Stimulated activated naive B cell treated with anti-CD40 and anti-IgM and Interleukin-4, amounts not matched to agents 10 μg/mL and 1 μg/mL and 100 μg/mL, for 72 hours (primary cell): ENCODE measurements at regions not wholly inside any gene's neighbourhood (a gene's known extent, or its start where the extent isn't known, plus 50 kb on each side); places are given as distances from the start of the nearest gene placed in this dataset.

Experiments
- ATAC-seq, 2 donors: fragments of 150-1000 bp; cut with Tn5 transposase; replicated peaks; 2 replicates each; pipeline ENCODE4 v1.10.0; 2021; ENCODE audit warnings: moderate library complexity in 1 of 2
- DNase-seq: peaks from one replicate; pipeline ENCODE4 v3.0.0; 2021
- H3K27ac Mint-ChIP-seq: one replicate; pipeline ENCODE4 v1.8.0; 2022; ENCODE audit warnings: mild to moderate bottlenecking, mixed read lengths
- H3K27me3 Mint-ChIP-seq, 2 donors: one replicate each; pipeline ENCODE4 v1.8.0; 2022; ENCODE audit warnings: mixed read lengths in 2 of 2
- H3K36me3 Mint-ChIP-seq, 2 donors: one replicate each; pipeline ENCODE4 v1.8.0; 2022; ENCODE audit warnings: mixed read lengths in 2 of 2, mild to moderate bottlenecking in 1 of 2
- H3K4me1 Mint-ChIP-seq, 2 donors: one replicate each; pipeline ENCODE4 v1.8.0; 2022; ENCODE audit warnings: mixed read lengths in 2 of 2, mild to moderate bottlenecking in 1 of 2
- H3K4me3 Mint-ChIP-seq, 2 donors: one replicate each; pipeline ENCODE4 v1.8.0; 2022; ENCODE audit warnings: mild to moderate bottlenecking in 2 of 2, mixed read lengths in 2 of 2, moderate library complexity in 1 of 2
- H3K9me3 Mint-ChIP-seq, 2 donors: one replicate each; pipeline ENCODE4 v1.8.0; 2022; ENCODE audit warnings: mixed read lengths in 2 of 2, mild to moderate bottlenecking in 1 of 2

DNA sequence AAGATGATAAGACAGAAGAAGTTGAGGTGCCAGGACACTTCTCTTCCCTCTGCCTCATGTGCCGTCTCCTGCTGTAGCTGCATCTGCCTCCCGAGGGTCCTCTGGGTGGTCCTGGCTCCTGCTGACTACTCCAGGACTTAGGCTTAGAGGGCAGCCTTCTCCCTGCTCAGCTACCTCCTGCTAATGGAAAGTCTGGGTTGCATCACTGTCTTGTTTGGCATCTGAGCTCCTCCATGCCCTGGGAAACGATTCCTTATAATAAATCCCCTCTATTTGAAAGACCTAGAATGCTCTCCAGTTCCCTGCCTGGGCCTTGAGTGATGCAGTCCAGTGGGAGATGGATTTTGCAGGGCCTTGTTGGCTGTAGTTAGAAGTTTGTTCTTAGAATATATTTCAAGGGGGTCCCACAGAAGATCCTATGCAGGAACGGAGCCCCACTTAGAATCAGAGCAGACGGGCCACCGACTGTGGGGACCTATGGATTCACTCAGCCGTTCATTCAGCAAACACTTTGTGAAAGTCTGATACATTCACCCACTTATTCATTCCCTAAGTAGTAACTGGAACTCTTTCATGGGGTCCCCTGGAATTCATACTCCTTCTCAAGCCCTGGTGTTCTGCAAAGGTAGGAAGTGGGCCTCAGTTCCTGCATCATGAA is 269.8 kb upstream of the HDAC4 start:
- Mint-ChIP-seq H3K4me3 (no peak overlapping the region), H3K27me3 (no peaks in the 10 kb centered on the region), H3K9me3 (no peaks in the 10 kb centered on the region), H3K4me1 (no peaks in the 10 kb centered on the region), H3K36me3 (no peaks in the 10 kb centered on the region), H3K27ac (no peak overlapping the region)
- DNase-seq (no peak), ATAC-seq (no peak)

DNA sequence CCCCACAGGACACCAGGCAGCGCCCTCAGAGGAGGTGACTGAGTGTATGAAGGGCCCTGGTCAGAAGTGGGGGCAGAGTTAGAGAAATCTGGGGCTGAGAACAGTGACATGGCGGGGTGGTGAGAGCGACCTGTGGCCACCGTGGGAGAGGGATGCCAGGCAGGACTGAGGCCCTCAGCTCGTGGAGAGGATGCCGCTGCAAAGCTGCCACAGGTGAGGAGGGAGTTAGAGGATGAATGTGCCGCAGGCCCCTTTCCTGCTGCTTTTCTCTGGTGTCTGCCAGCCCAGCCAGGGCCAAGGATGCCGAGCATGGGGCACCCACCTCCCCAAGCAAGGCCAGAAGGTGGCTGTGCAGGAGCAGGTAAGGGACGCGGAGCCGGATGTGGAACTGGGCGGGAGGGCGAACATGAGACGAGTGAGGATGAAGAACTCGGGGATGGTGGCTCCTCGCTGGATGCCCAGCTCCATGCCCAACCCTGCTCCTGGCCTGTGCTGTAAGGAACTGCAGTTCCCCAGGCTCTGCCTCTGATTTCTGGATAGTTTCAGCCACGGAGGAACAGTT is 269.2 kb upstream of the HDAC4 start:
- Mint-ChIP-seq H3K9me3 (no peaks in the 10 kb centered on the region), H3K4me3 (no peak overlapping the region), H3K27ac (no peak overlapping the region), H3K36me3 (no peaks in the 10 kb centered on the region), H3K4me1 (no peaks in the 10 kb centered on the region), H3K27me3 (no peaks in the 10 kb centered on the region)
- no peak for DNase-seq
- no peak for ATAC-seq

DNA sequence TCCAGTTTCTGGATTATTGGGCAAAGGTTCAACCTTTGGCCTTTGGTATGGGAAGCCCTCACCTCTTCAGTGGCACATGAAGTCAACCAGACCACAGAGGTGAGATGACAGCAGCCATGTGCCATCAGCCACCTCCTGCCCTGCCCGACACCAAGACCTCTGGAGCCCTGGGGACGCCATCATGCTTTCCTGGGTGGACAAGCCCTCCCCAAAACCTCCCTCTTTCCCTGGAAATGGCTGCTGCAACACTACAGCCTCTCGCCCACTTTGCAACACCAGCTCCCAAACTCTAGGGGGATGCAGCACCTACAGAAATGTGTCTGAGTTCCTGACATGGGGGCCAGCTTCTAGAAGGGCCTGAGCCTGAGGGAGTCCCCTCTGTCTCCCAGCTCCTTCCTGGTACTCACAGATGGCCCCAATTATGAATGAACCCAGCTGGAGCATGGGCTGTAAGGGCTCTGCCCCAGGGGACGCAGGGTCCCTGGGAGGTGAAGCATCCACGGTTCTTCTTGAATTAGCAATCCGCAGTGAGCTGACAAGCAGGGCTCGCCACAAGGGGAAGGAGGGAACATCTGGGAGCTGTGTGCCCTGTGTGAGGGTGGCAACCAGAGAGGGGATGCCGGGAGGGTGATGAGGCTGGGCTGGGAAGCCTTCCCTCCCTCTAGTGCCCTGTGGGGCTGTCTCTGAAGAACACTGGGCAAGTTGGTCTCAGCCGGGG is 268.5 kb upstream of the HDAC4 start:
- Mint-ChIP-seq H3K36me3 (no peaks in the 10 kb centered on the region), H3K4me3 (no peak overlapping the region), H3K27ac (no peak overlapping the region), H3K27me3 (peaks cover 0 to 1% of the 10 kb centered on the region in 2 donors), H3K4me1 (no peaks in the 10 kb centered on the region), H3K9me3 (no peaks in the 10 kb centered on the region)
- ATAC-seq (no peak), DNase-seq (no peak)

DNA sequence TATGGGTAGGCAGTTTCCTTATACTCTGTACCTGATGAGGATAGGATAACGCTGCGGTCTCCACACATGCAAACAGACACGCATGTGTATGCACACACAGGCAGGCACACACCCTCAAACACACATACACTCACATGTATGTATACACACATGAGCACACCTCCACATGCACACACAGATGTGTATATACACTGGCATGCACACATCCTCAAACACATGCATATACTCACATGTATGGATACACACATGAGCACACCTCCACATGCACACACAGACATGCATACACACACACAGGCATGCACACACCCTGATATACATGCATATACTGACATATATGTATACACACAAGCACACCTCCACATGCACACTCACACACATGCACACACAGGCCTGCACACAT is 267.8 kb upstream of the HDAC4 start:
- Mint-ChIP-seq H3K4me3 (no peak overlapping the region), H3K36me3 (no peaks in the 10 kb centered on the region), H3K27me3 (peaks cover 2 to 8% of the 10 kb centered on the region in 2 donors), H3K9me3 (no peaks in the 10 kb centered on the region), H3K4me1 (no peaks in the 10 kb centered on the region), H3K27ac (no peak overlapping the region)
- DNase-seq: no peak
- ATAC-seq: no peak

DNA sequence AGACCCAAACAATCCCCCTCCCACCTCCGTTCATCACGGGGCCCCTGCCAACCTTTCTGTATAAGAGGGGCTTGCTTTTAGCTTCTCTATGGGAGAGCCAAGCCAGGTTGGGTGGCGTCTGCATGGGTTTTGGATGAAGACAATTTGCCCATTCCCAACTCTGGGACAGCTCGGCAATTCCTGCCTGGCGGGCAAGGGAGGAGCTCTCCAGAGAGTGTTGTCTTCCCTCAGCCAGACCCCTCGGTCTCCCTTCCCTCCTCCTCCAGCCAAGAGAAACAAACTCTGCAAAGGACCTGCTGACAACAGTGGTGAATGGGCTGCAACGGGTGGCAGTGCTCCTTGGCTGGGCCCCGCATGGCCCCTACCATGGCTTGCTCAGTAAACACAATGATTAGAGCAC is 267.2 kb upstream of the HDAC4 start:
- no peak for ATAC-seq

DNA sequence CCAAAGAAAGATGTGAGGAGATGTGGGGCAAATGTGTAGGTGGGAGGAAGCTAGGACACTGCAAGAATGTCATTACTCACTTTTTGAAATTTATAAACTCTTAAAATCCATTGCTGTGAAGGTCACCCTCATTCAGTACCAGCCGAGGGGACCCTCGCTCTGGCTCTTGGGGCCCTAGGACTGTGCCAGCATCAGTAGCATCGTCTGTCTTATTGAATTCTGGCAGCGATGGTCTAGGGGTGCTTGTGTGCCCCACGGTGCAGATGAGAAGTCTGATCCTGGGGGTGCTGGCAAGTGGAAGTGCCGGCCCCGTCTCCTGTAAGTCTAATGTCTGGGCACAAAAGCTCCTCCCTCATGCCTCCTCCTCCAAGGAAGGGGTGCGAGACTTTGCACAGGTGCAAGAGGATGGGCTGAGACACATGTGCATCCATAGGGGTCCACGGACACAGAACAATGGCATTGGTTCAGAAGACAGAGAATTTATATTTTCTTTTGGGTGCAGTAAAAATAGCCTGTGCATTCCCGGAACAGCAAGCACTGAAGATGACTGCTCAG is 266.7 kb upstream of the HDAC4 start:
- ATAC-seq (no peak), DNase-seq (no peak)
- no peak overlapping the region for H3K27ac Mint-ChIP-seq
- H3K36me3 Mint-ChIP-seq: no peaks in the 10 kb centered on the region
- H3K27me3 Mint-ChIP-seq: peaks cover 13 to 20% of the 10 kb centered on the region in 2 donors
- no peak overlapping the region for H3K4me3 Mint-ChIP-seq
- no peaks in the 10 kb centered on the region for H3K4me1 Mint-ChIP-seq
- no peaks in the 10 kb centered on the region for H3K9me3 Mint-ChIP-seq

More for the DNA sequence above, 267.2 kb upstream of the HDAC4 start:
- Mint-ChIP-seq H3K36me3 (no peaks in the 10 kb centered on the region), H3K4me3 (no peak overlapping the region), H3K27ac (no peak overlapping the region), H3K27me3 (peaks cover 8 to 14% of the 10 kb centered on the region in 2 donors), H3K4me1 (no peaks in the 10 kb centered on the region), H3K9me3 (no peaks in the 10 kb centered on the region)
- DNase-seq: no peak

DNA sequence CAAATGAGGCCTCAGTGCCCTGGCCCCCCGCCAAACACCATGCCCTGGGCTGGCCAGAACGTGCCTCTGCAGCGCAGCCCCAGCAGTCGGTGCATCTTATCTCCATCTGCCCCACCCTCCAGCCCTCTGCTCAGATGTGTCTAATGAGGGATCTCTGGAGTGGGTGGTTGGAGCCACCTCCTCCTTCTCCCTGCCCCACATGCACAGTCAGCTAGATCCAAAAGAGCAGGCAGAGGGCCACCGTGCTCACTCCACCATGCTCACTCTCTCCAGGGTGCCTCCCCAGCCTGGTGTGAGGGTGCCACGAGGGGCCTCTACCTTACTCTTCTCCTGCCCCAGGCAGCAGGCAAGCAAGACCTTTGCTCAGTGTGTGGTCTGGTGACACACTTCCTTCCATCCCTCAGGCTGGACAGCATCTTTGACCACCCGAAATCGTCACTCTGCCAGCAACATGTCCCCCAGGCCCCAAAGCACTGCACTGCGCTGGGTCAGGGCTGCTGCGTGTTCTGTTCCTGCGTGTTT is 266.1 kb upstream of the HDAC4 start:
- no peaks in the 10 kb centered on the region for H3K4me1 Mint-ChIP-seq
- H3K27me3 Mint-ChIP-seq: peaks cover 19 to 26% of the 10 kb centered on the region in 2 donors
- H3K36me3 Mint-ChIP-seq: no peaks in the 10 kb centered on the region
- ATAC-seq (no peak), DNase-seq (no peak)
- H3K4me3 Mint-ChIP-seq: no peak overlapping the region
- no peaks in the 10 kb centered on the region for H3K9me3 Mint-ChIP-seq
- no peak overlapping the region for H3K27ac Mint-ChIP-seq

DNA sequence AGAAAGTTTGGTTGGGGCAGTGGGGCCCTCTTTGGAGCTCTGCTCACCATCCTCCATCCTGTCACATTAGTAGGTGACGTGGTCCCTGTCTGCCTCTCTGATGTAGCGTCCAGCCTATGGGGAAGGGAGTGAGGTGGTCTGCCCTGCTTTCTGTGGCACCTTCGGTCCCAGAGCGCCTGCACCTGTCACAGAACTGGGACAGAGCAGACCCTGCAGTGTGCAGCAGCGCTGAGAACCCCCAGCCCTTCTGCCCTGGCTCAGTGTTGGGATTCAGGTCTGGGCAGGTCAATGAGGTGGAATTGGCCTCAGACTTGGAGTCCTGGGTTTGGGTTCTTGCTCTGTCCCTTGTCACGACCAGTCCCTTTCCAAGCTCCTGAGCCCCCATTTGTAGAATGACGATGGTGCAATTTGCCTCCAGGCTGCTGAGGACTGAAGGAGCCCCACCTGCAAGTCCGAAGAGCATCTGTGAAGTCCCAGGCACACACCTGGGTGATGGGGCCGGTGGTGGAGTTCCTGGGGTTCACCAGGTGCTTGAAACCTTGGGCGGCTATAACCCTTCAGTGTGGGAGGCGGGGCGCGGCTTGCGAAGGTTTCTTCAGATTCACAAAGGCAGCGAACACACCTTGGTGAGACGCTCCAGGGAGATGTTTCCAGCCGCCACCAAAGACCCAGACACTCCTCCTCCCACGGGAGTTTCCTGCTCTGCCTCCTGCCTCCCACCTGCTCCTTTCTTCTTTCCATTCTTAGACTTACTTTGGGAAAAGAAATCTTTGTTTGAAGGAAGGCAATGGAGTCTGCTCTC is 265.4 kb upstream of the HDAC4 start:
- H3K4me1 Mint-ChIP-seq: no peaks in the 10 kb centered on the region
- DNase-seq (no peak), ATAC-seq (no peak)
- H3K9me3 Mint-ChIP-seq: no peaks in the 10 kb centered on the region
- no peaks in the 10 kb centered on the region for H3K36me3 Mint-ChIP-seq
- peaks cover 26 to 32% of the 10 kb centered on the region in 2 donors for H3K27me3 Mint-ChIP-seq
- H3K27ac Mint-ChIP-seq: no peak overlapping the region
- H3K4me3 Mint-ChIP-seq: no peak overlapping the region

DNA sequence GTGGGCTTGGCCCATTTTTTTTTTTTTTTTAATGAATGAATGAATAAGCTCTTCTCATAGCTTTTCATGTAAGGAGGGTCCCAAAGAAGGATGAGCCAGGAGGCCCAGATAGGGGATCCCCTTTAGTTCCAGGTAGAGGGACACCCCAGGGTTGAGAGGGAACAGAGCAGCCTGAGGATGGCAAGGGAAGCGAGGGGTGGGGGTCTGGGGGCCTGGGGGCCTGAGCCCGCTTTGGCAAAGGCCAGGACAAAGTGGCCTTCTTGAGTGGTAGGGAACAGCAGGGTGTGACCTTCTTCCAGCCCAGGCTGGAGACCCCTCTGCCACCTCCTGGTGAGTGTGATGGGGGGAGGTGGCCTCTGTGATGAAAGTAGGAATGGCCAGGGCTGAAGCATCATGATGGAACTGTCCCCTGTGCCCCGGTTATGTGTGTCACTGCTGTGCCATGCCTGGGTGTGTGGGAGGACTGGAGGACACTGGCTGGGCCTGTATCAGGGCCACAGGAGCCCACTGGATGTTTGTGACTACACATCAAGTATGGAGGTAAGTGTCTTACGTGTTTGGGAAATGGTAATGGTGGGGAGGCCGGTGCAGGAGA is 263.5 kb upstream of the HDAC4 start:
- DNase-seq (no peak), ATAC-seq (no peak)
- peaks cover 43 to 50% of the 10 kb centered on the region in 2 donors for H3K27me3 Mint-ChIP-seq
- H3K36me3 Mint-ChIP-seq: no peaks in the 10 kb centered on the region
- H3K4me1 Mint-ChIP-seq: no peaks in the 10 kb centered on the region
- no peak overlapping the region for H3K27ac Mint-ChIP-seq
- H3K4me3 Mint-ChIP-seq: no peak overlapping the region
- no peaks in the 10 kb centered on the region for H3K9me3 Mint-ChIP-seq

DNA sequence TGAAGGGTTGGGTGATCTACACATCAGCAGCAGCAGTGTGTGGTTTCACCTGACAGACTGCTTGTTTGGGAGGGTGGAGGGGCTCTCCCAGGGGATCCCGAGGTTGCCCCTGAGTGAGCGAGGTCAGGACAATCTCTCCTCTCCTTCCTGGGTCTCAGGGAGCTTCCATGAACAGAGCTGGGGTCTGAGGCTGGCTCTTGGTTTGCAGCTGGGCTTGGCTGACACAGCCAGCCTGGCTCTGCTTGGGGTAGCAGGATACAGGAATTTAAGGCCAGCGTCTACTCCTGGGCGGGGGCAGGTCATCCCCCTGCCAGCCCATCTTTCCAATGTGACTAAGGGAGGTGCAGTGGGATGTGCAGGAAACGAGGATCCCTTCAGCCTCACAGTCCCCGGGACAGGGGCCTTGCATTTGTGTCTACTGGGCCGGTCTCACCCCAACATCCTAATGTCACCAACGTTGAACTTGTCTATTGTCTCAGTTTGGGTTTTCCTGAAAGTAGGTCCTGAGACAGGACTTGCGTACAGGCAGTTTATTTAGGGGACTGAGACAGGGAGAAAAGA is 262.6 kb upstream of the HDAC4 start:
- no peak overlapping the region for H3K4me3 Mint-ChIP-seq
- H3K36me3 Mint-ChIP-seq: no peaks in the 10 kb centered on the region
- no peaks in the 10 kb centered on the region for H3K4me1 Mint-ChIP-seq
- H3K27ac Mint-ChIP-seq: peak overlapping the region; percentile 59
- DNase-seq (no peak), ATAC-seq (no peak)
- peaks cover 45 to 53% of the 10 kb centered on the region in 2 donors for H3K27me3 Mint-ChIP-seq
- no peaks in the 10 kb centered on the region for H3K9me3 Mint-ChIP-seq

DNA sequence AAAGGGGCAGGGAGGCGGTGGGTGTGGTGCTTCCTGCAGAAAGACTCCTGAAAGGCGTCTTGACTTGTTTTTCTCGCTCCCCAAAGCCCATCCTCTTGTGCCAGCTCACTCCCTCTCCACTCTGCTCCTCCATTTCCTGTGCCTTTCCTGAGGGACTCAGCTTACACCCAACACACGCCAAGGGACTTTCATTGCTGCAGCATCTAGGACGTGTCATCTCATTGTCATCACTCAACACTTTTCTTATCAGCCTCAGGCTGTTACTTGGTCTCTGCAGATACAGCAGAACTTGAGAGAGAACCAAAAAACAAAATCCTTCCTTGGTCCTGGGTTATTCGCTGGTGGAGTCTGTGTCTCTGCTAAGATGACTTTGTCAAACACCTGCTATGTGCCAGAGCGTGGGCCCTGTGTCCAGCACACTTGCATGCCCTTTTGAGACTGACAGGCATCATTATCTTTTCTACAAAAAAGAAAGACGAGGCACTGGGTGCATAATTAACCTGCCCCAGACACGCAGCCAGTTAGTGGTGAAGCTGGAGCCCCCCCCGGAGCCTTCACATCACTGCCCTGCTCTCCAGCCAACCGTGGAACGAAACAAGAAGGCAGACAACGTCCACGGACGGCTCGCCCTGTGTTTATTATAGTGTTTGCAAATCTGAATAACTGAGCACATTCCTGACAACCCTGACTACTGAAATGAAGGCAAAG is 261.7 kb upstream of the HDAC4 start:
- Mint-ChIP-seq H3K4me3 (no peak overlapping the region), H3K9me3 (no peaks in the 10 kb centered on the region), H3K27me3 (peaks cover 47 to 53% of the 10 kb centered on the region in 2 donors), H3K4me1 (no peaks in the 10 kb centered on the region), H3K36me3 (no peaks in the 10 kb centered on the region), H3K27ac (no peak overlapping the region)
- DNase-seq (no peak), ATAC-seq (no peak)

DNA sequence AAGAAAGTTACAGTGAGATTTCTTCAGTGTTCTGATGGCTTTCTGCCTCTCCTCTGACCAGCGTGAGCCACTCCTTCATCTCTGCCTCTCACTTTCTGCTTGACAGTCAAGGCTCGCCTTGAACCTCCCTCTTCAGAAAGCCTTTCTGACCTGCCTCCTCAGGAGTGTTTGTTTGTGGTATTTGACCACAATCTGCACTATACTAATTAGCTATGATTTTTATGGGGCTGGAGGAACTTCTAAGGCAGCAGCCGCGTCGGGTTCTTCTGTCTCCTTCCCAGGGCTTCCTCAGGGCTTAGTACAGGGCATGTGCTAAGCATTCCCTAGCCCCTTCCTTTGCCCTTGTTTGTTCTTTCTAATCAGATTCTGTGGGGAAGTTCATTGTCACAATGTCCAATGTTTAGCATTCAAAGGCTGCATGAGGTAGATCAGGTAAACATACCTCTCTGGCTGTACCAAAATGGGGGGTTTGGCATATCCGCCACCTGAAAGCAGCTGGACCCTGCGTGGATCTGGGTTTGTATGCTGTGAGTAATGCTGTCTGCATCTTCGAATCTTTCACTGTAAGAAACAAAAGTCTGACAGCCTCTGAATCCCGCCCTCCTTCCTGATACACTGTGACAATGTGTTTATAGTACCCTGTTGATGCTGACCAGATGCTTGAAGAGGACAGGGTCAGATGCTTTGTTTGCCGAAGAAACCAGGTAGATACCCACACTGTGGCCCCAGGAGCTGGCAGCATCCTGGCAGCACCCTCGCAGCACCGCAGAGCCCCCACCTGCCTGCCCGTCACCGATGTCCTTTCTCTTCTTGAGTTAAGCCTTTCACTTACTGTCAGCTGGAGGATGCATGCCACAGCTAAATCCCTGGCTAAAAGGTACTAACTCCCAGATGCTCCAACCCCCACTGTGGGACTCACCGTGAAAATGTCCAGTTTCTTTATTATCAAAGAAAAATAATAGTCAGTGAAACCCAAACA is 260.8 kb upstream of the HDAC4 start:
- Mint-ChIP-seq H3K4me3 (no peak overlapping the region), H3K27me3 (peaks cover 49 to 53% of the 10 kb centered on the region in 2 donors), H3K36me3 (no peaks in the 10 kb centered on the region), H3K4me1 (no peaks in the 10 kb centered on the region), H3K9me3 (no peaks in the 10 kb centered on the region), H3K27ac (no peak overlapping the region)
- ATAC-seq: no peak
- DNase-seq: no peak
